Left ventricle myocardium inferior (tissue), 1 donor: ENCODE measurements at regions not wholly inside any gene's neighbourhood (a gene's known extent, or its start where the extent isn't known, plus 50 kb on each side); places are given as distances from the start of the nearest gene placed in this dataset.
"Not testable (repeated sequence)": the region's sequence is repeated elsewhere in the genome, so short reads cannot be mapped to it uniquely, and the experiment has no call there.

Experiments used
- DNase-seq: peaks from one replicate; pipeline ENCODE4 v3.0.0-alpha.2; 2020
- H3K27ac ChIP-seq: fragments of 200-600 bp; replicated peaks from 2 replicates; pipeline ENCODE4 v1.8.0; 2021
- H3K27me3 ChIP-seq: fragments of 200-600 bp; 2 replicates; pipeline ENCODE4 v1.8.0; 2021; ENCODE audit warnings: low read depth
- H3K36me3 ChIP-seq: fragments of 200-600 bp; 2 replicates; pipeline ENCODE4 v1.8.0; 2021
- H3K4me1 ChIP-seq: fragments of 200-600 bp; 2 replicates; pipeline ENCODE4 v1.8.0; 2021
- H3K4me3 ChIP-seq: fragments of 200-600 bp; 2 replicates; pipeline ENCODE4 v1.8.0; 2021; ENCODE audit warnings: mild to moderate bottlenecking, moderate library complexity
- H3K9me3 ChIP-seq: fragments of 200-600 bp; replicated peaks from 2 replicates; pipeline ENCODE4 v1.8.0; 2021
- intact Hi-C: fragments of 100-400 bp; cut with micrococcal nuclease; formaldehyde crosslinking; loops from one replicate; pipeline ENCODE4 v1.11.0; 2022
- TF ChIP-seq, protein P1 (sequence below): fragments of 200-600 bp; IDR thresholded peaks from 2 replicates; pipeline ENCODE4 v1.8.0; 2021; ENCODE audit warnings: antibody characterized with exemption, mild to moderate bottlenecking, borderline replicate concordance
- donor health status: DM: no; HTN: yes; CAD: no; lungs with severe emphysema.

DNA sequence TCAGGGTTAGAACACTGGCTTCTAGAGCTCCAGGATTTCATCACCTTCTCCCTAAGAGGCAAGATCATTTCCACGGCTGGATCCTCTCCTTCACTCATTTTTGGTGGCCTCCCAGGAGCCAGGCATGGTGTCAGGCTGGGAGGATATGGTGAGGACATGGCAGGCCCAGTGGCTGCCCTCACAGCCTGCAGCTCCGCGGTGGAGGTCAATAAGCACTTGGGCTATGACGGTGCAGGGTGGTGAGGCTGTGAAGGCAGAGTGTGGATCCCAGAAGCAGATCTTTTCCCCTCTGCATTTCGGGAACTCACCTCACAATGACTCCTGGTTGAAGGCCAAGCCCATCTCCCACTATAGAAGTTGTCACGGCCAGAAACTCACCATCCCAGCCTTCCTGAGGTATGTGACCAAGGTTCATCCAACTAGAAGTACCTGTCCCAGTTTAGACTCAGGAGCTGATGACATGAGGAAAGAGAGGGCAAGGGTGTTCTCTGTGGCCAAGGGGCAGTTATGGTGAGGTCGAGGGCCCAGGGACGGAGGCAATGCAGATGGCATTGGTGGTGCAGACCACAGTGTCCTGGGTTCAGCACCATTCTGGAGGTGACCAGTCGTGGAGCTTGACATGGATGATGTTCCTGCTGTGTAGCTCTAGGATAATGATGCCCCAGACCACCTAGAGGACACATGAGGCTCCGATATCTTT lies 100.1 kb upstream of the SMAD3 start:
- no peak for DNase-seq
- no peaks in the 10 kb centered on the region for H3K27me3 ChIP-seq
- intact Hi-C loops, result no loop called here
- H3K27ac ChIP-seq, result no peak overlapping the region
- no peak overlapping the region for H3K4me3 ChIP-seq
- no peaks in the 10 kb centered on the region for H3K9me3 ChIP-seq
- no peaks in the 10 kb centered on the region for H3K4me1 ChIP-seq
- TF ChIP-seq, protein P1, sequence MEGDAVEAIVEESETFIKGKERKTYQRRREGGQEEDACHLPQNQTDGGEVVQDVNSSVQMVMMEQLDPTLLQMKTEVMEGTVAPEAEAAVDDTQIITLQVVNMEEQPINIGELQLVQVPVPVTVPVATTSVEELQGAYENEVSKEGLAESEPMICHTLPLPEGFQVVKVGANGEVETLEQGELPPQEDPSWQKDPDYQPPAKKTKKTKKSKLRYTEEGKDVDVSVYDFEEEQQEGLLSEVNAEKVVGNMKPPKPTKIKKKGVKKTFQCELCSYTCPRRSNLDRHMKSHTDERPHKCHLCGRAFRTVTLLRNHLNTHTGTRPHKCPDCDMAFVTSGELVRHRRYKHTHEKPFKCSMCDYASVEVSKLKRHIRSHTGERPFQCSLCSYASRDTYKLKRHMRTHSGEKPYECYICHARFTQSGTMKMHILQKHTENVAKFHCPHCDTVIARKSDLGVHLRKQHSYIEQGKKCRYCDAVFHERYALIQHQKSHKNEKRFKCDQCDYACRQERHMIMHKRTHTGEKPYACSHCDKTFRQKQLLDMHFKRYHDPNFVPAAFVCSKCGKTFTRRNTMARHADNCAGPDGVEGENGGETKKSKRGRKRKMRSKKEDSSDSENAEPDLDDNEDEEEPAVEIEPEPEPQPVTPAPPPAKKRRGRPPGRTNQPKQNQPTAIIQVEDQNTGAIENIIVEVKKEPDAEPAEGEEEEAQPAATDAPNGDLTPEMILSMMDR, result no peak
- H3K36me3 ChIP-seq, result no peaks in the 10 kb centered on the region

DNA sequence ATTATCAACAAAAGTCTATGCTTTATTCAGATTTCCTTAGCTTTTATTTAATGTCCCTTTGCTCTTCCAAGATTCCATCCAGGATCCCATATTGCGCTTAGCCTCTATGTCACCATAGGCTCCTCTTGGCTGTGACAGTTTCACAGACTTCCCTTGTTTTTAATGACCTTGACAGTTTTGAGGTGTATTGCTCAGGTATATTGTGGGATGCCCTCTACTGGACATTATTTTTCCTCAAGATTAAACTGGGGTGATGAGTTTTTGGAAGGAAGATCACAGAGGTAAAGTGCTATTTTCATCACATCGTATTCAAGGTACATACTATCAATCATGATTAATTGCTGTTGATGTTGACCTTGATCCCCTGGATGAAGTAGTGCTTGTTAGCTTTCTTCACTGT lies 99.1 kb upstream of the SMAD3 start:
- Histone ChIP-seq H3K27me3 (no peaks in the 10 kb centered on the region), H3K27ac (no peak overlapping the region), H3K4me3 (no peak overlapping the region), H3K9me3 (no peaks in the 10 kb centered on the region), H3K4me1 (no peaks in the 10 kb centered on the region), H3K36me3 (no peaks in the 10 kb centered on the region)
- no peak for DNase-seq
- intact Hi-C loops, result no loop called here
- TF ChIP-seq, protein P1, result no peak

DNA sequence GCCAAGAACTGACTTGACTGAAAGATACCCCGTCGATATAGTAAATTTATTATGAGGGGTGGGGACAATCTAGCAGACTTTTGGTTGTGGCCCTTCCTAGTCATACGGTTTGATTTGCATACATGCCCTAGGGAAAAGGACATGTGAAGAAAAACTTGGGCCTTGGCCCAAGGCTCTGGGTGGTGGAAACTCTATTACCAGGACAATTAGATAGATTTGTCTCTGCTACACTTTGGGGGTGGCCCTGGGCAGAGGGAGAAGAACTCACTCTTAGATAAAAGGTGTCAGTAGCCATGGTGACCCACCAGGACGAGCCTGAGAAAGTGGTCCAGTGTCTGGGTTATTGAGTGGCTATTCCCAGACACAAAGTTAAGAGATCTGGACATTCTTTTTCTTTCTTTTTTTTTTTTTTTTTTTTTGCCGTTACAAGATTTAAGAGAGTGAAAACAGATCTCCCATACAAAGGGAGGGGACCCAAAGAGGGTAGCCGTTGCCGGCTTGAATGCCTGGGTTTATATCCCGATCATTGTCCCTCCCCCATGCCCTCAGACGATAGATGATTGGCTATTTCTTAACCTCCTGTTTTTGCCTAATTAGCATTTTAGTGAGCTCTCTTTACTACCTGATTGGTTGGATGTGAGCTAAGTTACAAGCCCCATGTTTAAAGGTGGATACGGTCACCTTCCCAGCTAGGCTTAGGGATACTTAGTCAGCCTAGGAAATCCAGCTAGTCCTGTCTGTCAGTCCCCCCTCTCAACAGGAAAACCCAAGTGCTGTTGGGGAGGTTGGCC lies 96.4 kb upstream of the SMAD3 start:
- H3K4me3 ChIP-seq, result no peak overlapping the region
- no peak overlapping the region for H3K27ac ChIP-seq
- DNase-seq, result no peak
- H3K36me3 ChIP-seq, result no peaks in the 10 kb centered on the region
- intact Hi-C loops, result no loop called here
- no peaks in the 10 kb centered on the region for H3K4me1 ChIP-seq
- no peaks in the 10 kb centered on the region for H3K9me3 ChIP-seq
- TF ChIP-seq, protein P1, result no peak
- no peaks in the 10 kb centered on the region for H3K27me3 ChIP-seq

DNA sequence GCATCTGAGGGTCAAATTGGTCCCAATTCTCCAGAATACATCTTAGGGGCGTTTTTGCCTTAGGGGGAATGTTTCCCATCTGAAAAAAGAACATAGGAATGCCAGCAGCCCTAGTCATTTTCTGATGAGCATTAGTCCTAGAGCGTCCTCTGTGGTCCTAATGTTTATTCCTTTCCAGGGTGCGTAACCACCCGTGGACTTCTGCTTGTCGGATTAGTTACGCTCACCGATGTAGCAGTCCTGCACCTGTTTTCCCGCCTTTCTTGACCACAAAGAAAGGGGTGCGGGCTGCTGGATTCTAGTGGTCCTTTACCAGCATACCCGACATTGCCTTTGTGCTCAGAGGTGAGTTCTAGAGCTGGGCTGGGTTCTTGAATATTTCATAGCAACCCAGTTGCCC lies 91.3 kb upstream of the SMAD3 start:
- H3K27ac ChIP-seq, H3K27me3 ChIP-seq, H3K36me3 ChIP-seq, H3K4me1 ChIP-seq, H3K9me3 ChIP-seq, H3K4me3 ChIP-seq, DNase-seq, intact Hi-C loops: not testable (repeated sequence)

DNA sequence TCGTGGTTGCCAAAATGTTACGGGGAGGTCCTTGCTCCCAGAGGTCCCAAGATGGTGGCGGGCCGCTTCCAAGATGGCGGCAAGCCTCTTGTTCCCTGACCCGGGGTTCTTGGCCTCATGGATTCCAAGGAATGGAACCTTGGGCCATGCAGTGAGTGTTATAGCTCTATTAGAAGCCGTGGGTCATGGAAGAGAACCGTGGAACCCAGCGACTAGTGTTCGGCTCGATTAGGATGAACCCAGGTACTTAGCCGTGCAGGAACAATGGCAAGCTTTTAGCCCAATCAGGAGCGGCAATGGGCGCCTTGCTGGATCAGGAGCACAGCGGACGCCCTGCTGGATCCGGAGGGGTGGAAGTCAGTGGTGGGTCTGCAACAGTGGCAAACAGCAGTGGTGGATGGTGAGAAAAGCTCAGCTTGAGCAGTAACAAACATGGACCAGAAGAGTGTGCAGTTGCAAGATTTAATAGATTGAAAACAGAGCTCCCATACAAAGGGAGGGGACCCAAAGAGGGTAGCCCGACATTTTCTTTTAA lies 89.2 kb upstream of the SMAD3 start:
- intact Hi-C loops, H3K36me3 ChIP-seq, H3K4me1 ChIP-seq, H3K27me3 ChIP-seq, H3K4me3 ChIP-seq, H3K27ac ChIP-seq, H3K9me3 ChIP-seq, DNase-seq: not testable (repeated sequence)

DNA sequence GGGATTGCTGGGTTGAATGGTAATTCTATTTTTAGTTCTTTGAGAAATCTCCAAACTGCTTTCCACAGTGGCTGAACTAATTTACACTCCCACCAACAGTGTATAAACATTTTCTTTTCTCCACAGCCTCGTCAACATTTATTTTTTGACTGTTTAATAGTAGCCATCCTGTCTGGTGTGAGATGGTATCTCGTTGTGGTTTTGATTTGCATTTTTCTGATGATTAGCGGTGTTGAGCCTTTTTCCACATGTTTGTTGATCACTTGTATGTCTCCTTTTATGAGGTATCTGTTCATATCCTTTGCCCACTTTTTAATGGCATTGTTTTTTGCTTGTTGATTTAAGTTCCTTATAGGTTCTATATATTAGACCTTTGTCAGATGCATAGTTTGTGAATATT lies 85.1 kb upstream of the SMAD3 start:
- H3K27me3 ChIP-seq, DNase-seq, H3K9me3 ChIP-seq, H3K27ac ChIP-seq, H3K4me1 ChIP-seq, intact Hi-C loops, H3K36me3 ChIP-seq, H3K4me3 ChIP-seq: not testable (repeated sequence)

DNA sequence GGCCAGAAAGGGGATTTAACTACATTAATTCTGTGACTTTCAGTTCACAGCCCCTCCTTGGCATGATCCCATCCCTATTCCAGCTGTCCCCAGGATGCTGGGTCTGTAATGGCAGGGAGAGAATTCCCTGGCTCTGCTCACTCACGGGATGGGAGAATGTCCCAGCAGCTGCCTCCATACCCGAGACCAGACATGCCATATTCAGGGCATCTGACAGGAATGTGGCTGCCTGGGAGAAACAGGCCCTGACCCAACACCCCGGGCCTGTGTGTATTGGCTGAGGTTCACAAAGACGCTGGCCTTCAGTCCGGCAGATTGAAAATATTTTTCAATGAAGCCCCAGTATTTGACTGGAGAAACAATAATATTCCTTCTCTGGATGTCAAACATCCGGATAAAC lies 83.6 kb upstream of the SMAD3 start:
- TF ChIP-seq, protein P1, result no peak
- no peak for DNase-seq
- no peaks in the 10 kb centered on the region for H3K4me1 ChIP-seq
- no peak overlapping the region for H3K4me3 ChIP-seq
- no peak overlapping the region for H3K27ac ChIP-seq
- H3K9me3 ChIP-seq, result no peaks in the 10 kb centered on the region
- intact Hi-C loops, result no loop called here
- H3K36me3 ChIP-seq, result no peaks in the 10 kb centered on the region
- H3K27me3 ChIP-seq, result no peaks in the 10 kb centered on the region
